Uterus (tissue), 2 donors: ENCODE measurements at regions not wholly inside any gene's neighbourhood (a gene's known extent, or its start where the extent isn't known, plus 50 kb on each side); places are given as distances from the start of the nearest gene placed in this dataset.
"Not testable (repeated sequence)": the region's sequence is repeated elsewhere in the genome, so short reads cannot be mapped to it uniquely, and the experiment has no call there.

Experiments used
- POLR2A ChIP-seq, 2 donors: fragments of 450-650 bp; IDR thresholded peaks; one replicate each; pipeline ENCODE4 v1.6.1; 2016; ENCODE audit warnings: antibody characterized with exemption in 2 of 2, mild to moderate bottlenecking in 1 of 2, moderate library complexity in 1 of 2
- TF ChIP-seq, protein P1 (sequence below), 4 experiments: fragments of 200-600 bp in 2 of 4; fragments of 450-650 bp in 2 of 4; sonication (generic) in 2 of 4; IDR thresholded peaks; one replicate each; pipeline ENCODE4 v1.5.1; 2016 to 2019; ENCODE audit warnings: antibody characterized with exemption in 4 of 4, mild to moderate bottlenecking in 2 of 4, moderate library complexity in 1 of 4

DNA sequence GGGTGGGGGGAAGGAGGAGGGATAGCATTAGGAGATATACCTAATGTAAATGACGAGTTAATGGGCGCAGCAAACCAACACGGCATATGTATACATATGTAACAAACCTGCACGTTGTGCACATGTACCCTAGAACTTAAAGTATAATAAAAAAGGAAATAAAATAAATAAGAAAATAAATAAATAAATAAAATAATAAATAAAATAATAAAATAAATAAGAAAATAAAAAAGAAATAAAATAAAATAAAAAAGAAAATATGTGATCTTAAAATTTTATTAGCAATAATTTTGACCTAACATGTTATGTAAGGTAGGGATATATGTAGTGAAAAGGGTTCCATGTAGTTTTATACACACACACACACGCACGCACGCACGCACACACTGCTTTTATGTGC is 195.5 kb upstream of the PLPPR1 start:
- TF ChIP-seq, protein P1, sequence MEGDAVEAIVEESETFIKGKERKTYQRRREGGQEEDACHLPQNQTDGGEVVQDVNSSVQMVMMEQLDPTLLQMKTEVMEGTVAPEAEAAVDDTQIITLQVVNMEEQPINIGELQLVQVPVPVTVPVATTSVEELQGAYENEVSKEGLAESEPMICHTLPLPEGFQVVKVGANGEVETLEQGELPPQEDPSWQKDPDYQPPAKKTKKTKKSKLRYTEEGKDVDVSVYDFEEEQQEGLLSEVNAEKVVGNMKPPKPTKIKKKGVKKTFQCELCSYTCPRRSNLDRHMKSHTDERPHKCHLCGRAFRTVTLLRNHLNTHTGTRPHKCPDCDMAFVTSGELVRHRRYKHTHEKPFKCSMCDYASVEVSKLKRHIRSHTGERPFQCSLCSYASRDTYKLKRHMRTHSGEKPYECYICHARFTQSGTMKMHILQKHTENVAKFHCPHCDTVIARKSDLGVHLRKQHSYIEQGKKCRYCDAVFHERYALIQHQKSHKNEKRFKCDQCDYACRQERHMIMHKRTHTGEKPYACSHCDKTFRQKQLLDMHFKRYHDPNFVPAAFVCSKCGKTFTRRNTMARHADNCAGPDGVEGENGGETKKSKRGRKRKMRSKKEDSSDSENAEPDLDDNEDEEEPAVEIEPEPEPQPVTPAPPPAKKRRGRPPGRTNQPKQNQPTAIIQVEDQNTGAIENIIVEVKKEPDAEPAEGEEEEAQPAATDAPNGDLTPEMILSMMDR (IDR thresholded peaks at IDR 0.05), result not testable (repeated sequence)
- not testable (repeated sequence) for TF ChIP-seq POLR2A (IDR thresholded peaks at IDR 0.05)
